C4-2B (cell line): ENCODE measurements at regions not wholly inside any gene's neighbourhood (a gene's known extent, or its start where the extent isn't known, plus 50 kb on each side); places are given as distances from the start of the nearest gene placed in this dataset.
"Not testable (repeated sequence)": the region's sequence is repeated elsewhere in the genome, so short reads cannot be mapped to it uniquely, and the experiment has no call there.

Source experiments
- H3K27ac ChIP-seq: fragments of 450-650 bp; 2 replicates; pipeline ENCODE4 v1.5.1; 2017
- CTCF ChIP-seq: fragments of 450-650 bp; conservative IDR thresholded peaks from 2 replicates; pipeline ENCODE4 v1.5.1; 2017; ENCODE audit warnings: mild to moderate bottlenecking
- ZFX ChIP-seq: fragments of 450-650 bp; IDR thresholded peaks from 2 replicates; pipeline ENCODE4 v1.6.1; 2017

- no peak for TF ChIP-seq CTCF
- H3K27ac ChIP-seq: no peak overlapping the region
Measured at GRCh38 chrX:131441033-131441432, 102.8 kb upstream of the OR13H1 start.

- TF ChIP-seq CTCF (no peak), ZFX (no peak)
- no peak overlapping the region for H3K27ac ChIP-seq
Measured at GRCh38 chrX:131445955-131446354, 97.9 kb upstream of the OR13H1 start.

DNA sequence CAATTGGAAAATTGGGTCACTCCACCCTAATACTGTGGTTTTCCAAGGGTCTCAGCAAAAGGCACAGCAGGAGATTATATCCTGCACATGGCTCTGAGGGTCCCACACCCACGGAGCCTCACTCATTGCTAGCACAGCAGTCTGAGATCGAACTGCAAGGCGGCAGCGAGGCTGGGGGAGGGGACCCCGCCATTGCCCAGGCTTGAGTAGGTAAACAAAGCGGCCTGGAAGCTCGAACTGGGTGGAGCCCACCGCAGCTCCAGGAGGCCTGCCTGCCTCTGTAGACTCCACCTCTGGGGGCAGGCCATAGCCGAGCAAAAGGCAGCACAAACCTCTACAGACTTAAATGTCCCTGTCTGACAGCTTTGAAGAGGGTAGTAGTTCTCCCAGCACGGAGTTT, 82.0 kb upstream of the OR13H1 start:
- H3K27ac ChIP-seq: not testable (repeated sequence)

DNA sequence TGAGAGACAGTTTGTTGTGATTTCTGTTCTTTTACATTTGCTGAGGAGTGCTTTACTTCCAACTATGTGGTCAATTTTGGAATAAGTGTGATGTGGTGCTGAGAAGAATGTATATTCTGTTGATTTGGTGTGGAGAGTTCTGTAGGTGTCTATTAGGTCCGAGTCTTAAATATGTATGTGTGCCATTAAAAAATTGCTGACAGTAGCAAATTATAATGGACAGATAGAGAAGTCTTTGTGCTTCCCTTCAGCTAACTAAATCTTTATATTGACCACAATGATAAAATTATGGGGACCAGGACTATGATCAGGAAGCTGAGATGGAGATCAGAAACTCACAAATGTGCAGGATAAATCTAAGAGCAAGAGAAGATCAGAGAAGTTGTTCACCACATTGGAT, 70.1 kb upstream of the OR13H1 start:
- not testable (repeated sequence) for H3K27ac ChIP-seq

DNA sequence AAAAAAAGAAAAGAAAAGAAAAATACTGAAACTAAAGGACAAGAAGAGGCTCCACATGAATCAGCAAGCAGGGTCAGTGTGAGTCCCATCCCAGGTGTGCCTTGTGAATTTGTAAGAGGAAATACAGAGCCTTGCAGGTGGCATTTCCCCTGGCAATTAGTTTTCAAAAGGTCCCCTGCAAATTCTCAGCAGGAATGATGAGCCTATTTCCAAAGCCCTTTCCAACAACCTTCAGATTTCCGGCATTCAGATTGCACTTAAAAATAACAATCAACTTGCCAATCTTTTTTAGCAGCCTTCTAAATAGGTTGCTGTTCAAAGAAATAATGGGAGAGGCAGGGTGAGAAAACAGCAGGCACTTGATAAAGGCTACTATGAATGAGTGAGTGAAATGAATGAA, 66.4 kb upstream of the OR13H1 start:
- TF ChIP-seq ZFX (no peak), CTCF (no peak)
- H3K27ac ChIP-seq: no peak overlapping the region
